ENCODE measurements at regions not wholly inside any gene's neighbourhood (a gene's known extent, or its start where the extent isn't known, plus 50 kb on each side); places are given as distances from the start of the nearest gene placed in this dataset.
A peak's percentile ranks its signal among the peaks of the same experiment; 100 is the strongest.

- Mint-ChIP-seq H3K27me3 (ENCODE audit: low read depth) (no peaks in the 10 kb centered on the region), H3K36me3 (ENCODE audit: low read depth) (peaks cover 31% of the 10 kb centered on the region), H3K27ac (peak overlapping the region; percentile 67 to 94 (median 92)), H3K9me3 (no peaks in the 10 kb centered on the region), H3K4me1 (peaks cover 26% of the 10 kb centered on the region), H3K4me3 (peak overlapping the region; percentile 88 to 96 (median 90))
- no peak for TF ChIP-seq CTCF (IDR thresholded peaks at IDR 0.05; ENCODE audit: unreplicated experiment in 3 of 3)
These were observed 132.2 kb downstream of the OGFRL1 start for GRCh38 chr6:71420693-71421328.

GRCh38 chr6:71421611-71422010 lies 133.0 kb downstream of the OGFRL1 start:
- Mint-ChIP-seq H3K36me3 (ENCODE audit: low read depth) (peaks cover 25% of the 10 kb centered on the region), H3K9me3 (no peaks in the 10 kb centered on the region), H3K27me3 (ENCODE audit: low read depth) (no peaks in the 10 kb centered on the region), H3K4me3 (peak overlapping the region in 1 of 3 experiments; percentile 88), H3K4me1 (peaks cover 22% of the 10 kb centered on the region), H3K27ac (peak overlapping the region in 2 of 3 experiments; percentile 92 to 94)
- TF ChIP-seq CTCF (IDR thresholded peaks at IDR 0.05; ENCODE audit: unreplicated experiment in 3 of 3), result no peak

GRCh38 chr6:71430018-71430417 lies 141.4 kb downstream of the OGFRL1 start:
- Mint-ChIP-seq H3K27ac (peak overlapping the region in 1 of 3 experiments; percentile 29), H3K4me3 (no peak overlapping the region), H3K36me3 (ENCODE audit: low read depth) (no peaks in the 10 kb centered on the region), H3K4me1 (peaks cover 13% of the 10 kb centered on the region), H3K27me3 (ENCODE audit: low read depth) (no peaks in the 10 kb centered on the region), H3K9me3 (no peaks in the 10 kb centered on the region)
- no peak for TF ChIP-seq CTCF (IDR thresholded peaks at IDR 0.05; ENCODE audit: unreplicated experiment in 3 of 3)

- no peak for TF ChIP-seq CTCF (IDR thresholded peaks at IDR 0.05; ENCODE audit: unreplicated experiment in 3 of 3)
- Mint-ChIP-seq H3K9me3 (peaks cover 9% of the 10 kb centered on the region), H3K36me3 (ENCODE audit: low read depth) (no peaks in the 10 kb centered on the region), H3K4me1 (peaks cover 13% of the 10 kb centered on the region), H3K27me3 (ENCODE audit: low read depth) (no peaks in the 10 kb centered on the region), H3K27ac (no peak overlapping the region), H3K4me3 (no peak overlapping the region)
These were observed 144.8 kb downstream of the OGFRL1 start for GRCh38 chr6:71433441-71433840.

- Mint-ChIP-seq H3K27me3 (ENCODE audit: low read depth) (no peaks in the 10 kb centered on the region), H3K27ac (no peak overlapping the region), H3K4me1 (peaks cover 14% of the 10 kb centered on the region), H3K4me3 (no peak overlapping the region), H3K36me3 (ENCODE audit: low read depth) (no peaks in the 10 kb centered on the region), H3K9me3 (peaks cover 16% of the 10 kb centered on the region)
- TF ChIP-seq CTCF (IDR thresholded peaks at IDR 0.05; ENCODE audit: unreplicated experiment in 3 of 3), result peak in 2 of 3 experiments; percentile 9 to 10
These were observed 155.6 kb downstream of the OGFRL1 start for GRCh38 chr6:71444222-71444621.

GRCh38 chr6:71446057-71446456 lies 157.4 kb downstream of the OGFRL1 start:
- H3K4me1 Mint-ChIP-seq, result peaks cover 14% of the 10 kb centered on the region
- H3K27ac Mint-ChIP-seq, result peak overlapping the region in 2 of 3 experiments; percentile 15 to 80
- no peak overlapping the region for H3K4me3 Mint-ChIP-seq
- H3K36me3 Mint-ChIP-seq (ENCODE audit: low read depth), result no peaks in the 10 kb centered on the region
- no peak for TF ChIP-seq CTCF (IDR thresholded peaks at IDR 0.05; ENCODE audit: unreplicated experiment in 3 of 3)
- H3K9me3 Mint-ChIP-seq, result peaks cover 2% of the 10 kb centered on the region
- no peaks in the 10 kb centered on the region for H3K27me3 Mint-ChIP-seq (ENCODE audit: low read depth)
